ENCODE measurements at regions not wholly inside any gene's neighbourhood (a gene's known extent, or its start where the extent isn't known, plus 50 kb on each side); places are given as distances from the start of the nearest gene placed in this dataset.

GRCh38 chr13:53170910-53171309 lies 142.3 kb downstream of the OLFM4 start:
- Histone ChIP-seq H3K9ac (replicated peaks; ENCODE audit: extremely low read depth, insufficient read depth, low read length) (no peak overlapping the region), H3K27ac (ENCODE audit: insufficient read depth, low read depth, low read length) (no peak overlapping the region), H3K27me3 (ENCODE audit: control insufficient read depth in 2 of 2, insufficient read depth in 2 of 2, low read length in 2 of 2) (no peaks in the 10 kb centered on the region), H3K79me2 (ENCODE audit: control insufficient read depth, insufficient read depth, low read length) (no peaks in the 10 kb centered on the region), H4K20me1 (replicated peaks; ENCODE audit: control insufficient read depth, extremely low read depth, insufficient read depth, low read length) (no peaks in the 10 kb centered on the region), H3K4me3 (replicated peaks in 1 of 3; ENCODE audit: insufficient read depth in 1 of 3, low read depth in 1 of 3, low read length in 3 of 3) (no peak overlapping the region), H3K36me3 (ENCODE audit: control insufficient read depth in 2 of 2, extremely low read depth in 1 of 2, insufficient read depth in 2 of 2, low read length in 2 of 2) (no peaks in the 10 kb centered on the region), H3K9me3 (replicated peaks; ENCODE audit: control insufficient read depth, insufficient read depth, low read length) (no peaks in the 10 kb centered on the region), H3K9me1 (replicated peaks; ENCODE audit: control insufficient read depth, extremely low read depth, insufficient read depth, low read length) (no peaks in the 10 kb centered on the region), H3K4me2 (ENCODE audit: insufficient read depth, low read length) (no peak overlapping the region), H3K4me1 (ENCODE audit: control insufficient read depth, extremely low read depth, insufficient read depth, low read length) (no peaks in the 10 kb centered on the region), H2AFZ (ENCODE audit: low read depth, low read length) (no peak overlapping the region)
- FAIRE-seq (no peak), DNase-seq (ENCODE audit: low read depth, low spot score) (no peak)
- no peak for TF ChIP-seq JUN (IDR thresholded peaks at IDR 0.05; ENCODE audit: borderline replicate concordance, insufficient read depth, insufficient read length, low read depth)
- no peak for TF ChIP-seq CTCF (IDR thresholded peaks at IDR 0.05; ENCODE audit: extremely low read depth in 1 of 2, insufficient read depth in 1 of 2, low read depth in 1 of 2, low read length in 2 of 2)
- no peak for TF ChIP-seq GATA2 (IDR thresholded peaks at IDR 0.05; ENCODE audit: insufficient read depth, insufficient read length, low read depth, low read length)
- no peak for TF ChIP-seq FOS (IDR thresholded peaks at IDR 0.05; ENCODE audit: borderline replicate concordance, insufficient read depth, low read length)
- TF ChIP-seq POLR2AphosphoS5 (IDR thresholded peaks at IDR 0.05; ENCODE audit: insufficient read depth, low read depth, low read length), result no peak
- TF ChIP-seq MYC (IDR thresholded peaks at IDR 0.05; ENCODE audit: low read depth, low read length), result no peak
- no peak for TF ChIP-seq MAX (IDR thresholded peaks at IDR 0.05; ENCODE audit: insufficient read depth, insufficient read length)
- ChIA-PET CTCF (no interaction called here), POLR2A (no interaction called here)
- dilution Hi-C loops (cut with MboI; ENCODE audit: extremely low pct_ligation_motif_present, low sequenced_read_pairs) (no loop called here), intact Hi-C loops (cut with micrococcal nuclease) (no loop called here)
- BruUV-seq (replicated peaks), result no TSS peak
